GM19240 (cell line): ENCODE measurements at regions not wholly inside any gene's neighbourhood (a gene's known extent, or its start where the extent isn't known, plus 50 kb on each side); places are given as distances from the start of the nearest gene placed in this dataset.
"Not testable (repeated sequence)": the region's sequence is repeated elsewhere in the genome, so short reads cannot be mapped to it uniquely, and the experiment has no call there.

Experiments
- DNase-seq: peaks from one replicate; pipeline ENCODE4 v3.0.0; 2011; ENCODE audit warnings: low spot score; ENCODE audit not compliant: insufficient read length

- DNase-seq, result no peak
These were observed 60.0 kb downstream of the DMAC1 start for GRCh38 chr9:7739595-7739994.

GRCh38 chr9:7735311-7735710 is 64.3 kb downstream of the DMAC1 start:
- DNase-seq, result no peak

DNA sequence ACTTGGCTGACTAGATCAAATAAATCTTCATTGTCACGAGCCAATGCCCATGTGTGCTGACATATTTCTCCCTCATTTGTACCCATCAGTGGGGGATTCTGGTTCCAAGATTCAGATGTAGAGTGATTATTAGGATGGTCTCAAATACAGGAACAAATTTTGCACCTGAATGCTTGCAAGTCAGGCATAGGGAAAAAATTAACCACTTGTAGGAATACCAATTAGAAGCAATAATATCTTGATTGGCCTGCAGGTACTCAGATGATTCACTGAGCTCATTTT is 69.5 kb downstream of the DMAC1 start:
- DNase-seq, result no peak

- DNase-seq, result no peak
These were observed 70.0 kb downstream of the DMAC1 start for GRCh38 chr9:7729371-7730163.

- no peak for DNase-seq
These were observed 78.3 kb downstream of the DMAC1 start for GRCh38 chr9:7721291-7721690.

GRCh38 chr9:7713088-7713487 is 86.5 kb downstream of the DMAC1 start:
- not testable (repeated sequence) for DNase-seq

DNA sequence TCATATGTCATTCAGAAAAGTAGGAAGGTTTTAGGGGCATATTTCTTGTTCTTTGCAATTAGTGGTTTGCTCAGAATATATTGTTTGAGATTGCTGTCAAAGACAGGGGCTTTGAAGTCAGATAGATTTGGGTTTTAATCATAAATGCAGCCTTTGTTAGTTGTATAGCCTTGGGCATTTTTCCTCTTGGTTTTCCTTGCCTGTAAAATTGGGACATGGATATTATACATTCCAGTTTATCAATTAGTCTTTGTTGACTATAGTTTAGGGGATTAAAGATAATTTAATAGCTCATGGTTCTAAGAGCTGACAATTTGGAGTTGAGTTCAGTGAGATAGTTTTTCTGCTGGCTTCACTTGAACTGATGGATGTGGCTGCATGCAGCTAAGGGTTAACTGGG is 88.9 kb downstream of the DMAC1 start:
- DNase-seq, result no peak

- no peak for DNase-seq
These were observed 91.6 kb downstream of the DMAC1 start for GRCh38 chr9:7707934-7708333.

DNA sequence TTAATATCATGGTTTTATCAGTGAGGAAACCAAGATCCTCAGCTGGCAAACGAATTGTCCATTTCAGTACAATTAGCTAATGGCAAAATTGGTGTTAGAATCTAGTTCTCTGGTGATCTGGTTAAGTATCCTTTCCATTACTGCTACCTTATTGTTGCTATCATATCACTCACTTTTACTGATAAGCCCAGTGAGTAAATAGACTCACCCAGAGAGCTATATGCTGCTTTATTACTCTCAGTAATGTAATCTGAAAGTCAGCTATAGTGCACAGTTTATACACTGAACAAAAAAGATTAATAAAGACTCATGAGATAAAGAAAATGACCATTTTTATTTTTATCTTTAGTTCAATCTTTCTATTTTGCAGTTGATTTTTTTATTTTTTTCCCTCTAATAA is 95.0 kb downstream of the DMAC1 start:
- no peak for DNase-seq

DNA sequence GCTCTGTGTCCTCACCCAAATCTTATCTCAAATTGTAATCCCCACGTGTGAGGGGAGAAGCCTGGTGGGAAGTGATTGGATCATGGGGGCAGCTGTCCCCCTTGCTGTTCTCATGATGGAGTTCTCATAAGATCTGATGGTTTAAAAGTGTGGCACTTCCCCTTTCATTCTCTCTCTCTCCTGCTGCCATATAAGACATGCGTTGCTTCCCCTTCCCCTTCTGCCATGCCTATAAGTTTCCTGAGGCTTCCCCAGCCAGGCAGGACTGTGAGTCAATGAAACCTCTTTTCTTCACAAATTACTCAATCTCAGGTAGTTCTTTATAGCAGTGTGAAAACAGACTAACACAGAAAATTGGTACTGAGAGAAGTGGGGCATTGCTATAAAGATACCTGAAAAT is 107.7 kb downstream of the DMAC1 start:
- DNase-seq, result no peak

DNA sequence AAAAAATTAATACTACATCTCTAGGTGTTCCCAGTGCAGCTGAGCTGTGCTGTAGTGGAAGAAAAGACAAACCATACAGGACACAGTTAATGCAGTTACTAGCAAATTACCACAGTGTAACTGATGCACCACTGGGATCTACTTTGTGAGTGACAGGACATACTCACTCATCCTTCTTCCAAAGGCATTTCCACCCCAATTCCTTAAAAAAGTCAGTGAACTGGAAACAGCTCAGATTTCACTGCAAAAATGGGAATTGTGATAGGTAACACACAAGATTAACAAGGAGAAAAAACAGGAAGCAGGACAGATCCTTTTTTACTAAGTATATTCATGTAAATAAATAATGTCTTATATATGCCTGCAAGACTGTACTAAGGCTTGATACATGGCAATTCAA is 109.6 kb downstream of the DMAC1 start:
- no peak for DNase-seq

GRCh38 chr9:7688626-7689025 is 111.0 kb downstream of the DMAC1 start:
- DNase-seq, result no peak

DNA sequence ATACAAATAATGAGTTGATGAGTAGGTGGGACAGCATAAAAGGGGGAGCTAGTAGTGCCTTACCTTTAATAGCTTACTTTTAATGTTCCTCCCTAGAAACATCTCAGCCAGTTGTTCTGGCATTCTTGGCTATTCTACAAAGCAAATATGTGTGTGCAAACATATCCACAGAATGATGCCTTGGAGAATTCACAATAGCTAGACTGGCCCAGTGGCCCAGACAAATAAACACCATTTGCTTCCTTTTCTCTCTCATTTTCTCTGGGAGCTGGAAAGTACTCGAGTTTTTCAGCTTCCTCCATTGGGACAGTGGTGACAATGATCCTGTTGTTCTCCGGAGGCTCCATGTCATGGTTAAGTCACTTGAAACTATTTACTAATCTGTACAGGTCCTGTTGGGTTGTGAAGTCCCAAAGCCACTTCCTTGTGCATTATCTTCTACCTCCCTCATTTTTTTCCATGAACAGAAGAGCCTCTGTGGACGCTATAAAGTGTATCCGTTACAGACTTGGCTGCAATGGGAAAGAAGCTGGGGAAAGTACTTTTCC is 122.9 kb downstream of the DMAC1 start:
- DNase-seq, result no peak

DNA sequence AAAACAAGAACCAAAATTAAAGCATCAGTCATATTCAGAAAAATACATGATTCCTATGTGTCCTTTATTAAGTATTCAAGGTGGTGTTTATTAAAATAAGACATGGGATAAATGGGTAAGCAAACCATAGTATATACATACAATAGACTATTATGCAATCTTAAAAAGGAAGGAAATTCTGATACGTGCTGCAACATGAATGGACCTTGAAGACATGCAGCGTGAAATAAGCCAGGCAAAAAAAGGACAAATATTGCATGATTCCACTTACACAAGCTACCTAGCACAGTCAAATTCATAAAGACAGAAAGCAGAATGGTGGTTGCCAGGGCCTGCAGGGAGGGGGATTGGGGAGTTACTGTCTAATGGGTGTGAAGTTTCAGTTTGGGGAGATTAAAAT is 127.7 kb downstream of the DMAC1 start:
- DNase-seq, result no peak

DNA sequence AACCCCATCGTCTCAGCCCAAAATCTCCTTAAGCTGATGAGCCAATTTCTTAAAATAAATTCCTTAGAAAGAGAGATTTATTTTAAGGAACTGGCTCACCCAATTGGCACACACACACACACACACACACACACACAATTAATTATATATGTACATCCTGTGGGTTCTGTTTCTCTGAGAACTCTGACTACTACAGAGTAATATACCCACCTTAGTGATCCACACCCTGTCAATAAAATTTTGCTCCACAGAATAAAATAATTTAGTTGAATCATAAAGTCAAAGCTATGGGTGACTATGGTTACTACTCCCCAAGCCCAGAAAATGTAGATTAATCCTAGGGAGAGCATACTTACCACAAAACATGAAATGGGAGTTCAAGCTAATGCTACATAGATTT is 131.0 kb downstream of the DMAC1 start:
- no peak for DNase-seq

DNA sequence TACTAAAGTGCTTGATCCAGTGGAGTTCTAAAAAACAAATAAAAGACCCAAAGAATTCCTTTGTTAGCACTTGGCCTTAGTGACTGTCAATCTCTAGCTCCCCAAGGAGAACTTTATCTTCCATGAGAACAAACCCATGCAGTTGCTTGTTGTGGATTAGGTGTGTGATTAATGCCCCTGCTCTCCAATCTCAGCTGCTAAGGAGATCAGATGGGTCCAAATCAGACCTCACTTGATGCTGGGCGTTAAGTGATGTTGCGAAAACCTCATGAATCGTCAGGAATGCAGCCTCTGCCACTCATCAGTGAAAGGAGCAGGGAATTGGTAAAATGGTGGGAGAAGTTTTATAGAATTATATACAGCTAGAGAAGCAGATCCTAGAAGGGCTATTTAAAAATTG is 133.7 kb downstream of the DMAC1 start:
- DNase-seq, result no peak

DNA sequence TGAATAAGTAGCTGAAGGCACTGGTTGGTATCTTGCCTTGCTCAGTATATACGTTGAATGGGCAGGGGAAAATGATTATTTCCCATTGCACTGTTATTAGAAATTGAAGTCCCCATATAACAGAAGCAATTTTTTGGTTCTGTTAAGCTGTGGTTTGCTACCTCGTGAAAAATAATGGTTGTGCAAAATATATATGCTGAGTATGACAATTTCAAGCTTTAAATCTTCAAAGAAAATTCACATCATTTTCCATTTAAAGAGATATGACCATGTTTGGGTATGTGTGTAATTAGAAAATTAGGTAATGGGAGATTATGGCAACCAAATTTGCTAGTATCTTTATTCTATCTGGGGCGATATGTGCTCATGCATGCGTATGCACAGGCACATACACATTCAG is 139.8 kb downstream of the DMAC1 start:
- no peak for DNase-seq

- DNase-seq, result no peak
These were observed 142.9 kb downstream of the DMAC1 start for GRCh38 chr9:7656636-7657035.

- DNase-seq, result no peak
These were observed 146.3 kb downstream of the DMAC1 start for GRCh38 chr9:7653262-7653661.

DNA sequence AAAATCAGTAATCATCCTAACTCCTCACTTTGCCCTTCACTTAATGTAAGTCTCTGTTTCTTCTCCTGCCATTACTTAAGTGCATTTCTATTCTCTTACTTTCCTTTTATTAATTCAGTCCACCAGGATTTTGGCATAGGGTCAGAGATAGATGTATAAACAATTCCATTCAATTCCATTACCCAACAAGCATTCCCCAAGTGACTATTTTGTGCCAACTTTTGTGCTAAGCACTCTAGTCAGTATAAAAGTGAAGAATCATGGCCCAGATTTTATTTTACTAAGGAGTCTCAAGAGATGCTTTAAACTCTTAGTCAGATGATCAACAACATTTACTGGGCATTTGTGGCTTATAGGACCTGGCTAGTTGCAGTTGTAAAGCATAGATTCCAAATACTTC is 159.3 kb downstream of the DMAC1 start:
- no peak for DNase-seq

DNA sequence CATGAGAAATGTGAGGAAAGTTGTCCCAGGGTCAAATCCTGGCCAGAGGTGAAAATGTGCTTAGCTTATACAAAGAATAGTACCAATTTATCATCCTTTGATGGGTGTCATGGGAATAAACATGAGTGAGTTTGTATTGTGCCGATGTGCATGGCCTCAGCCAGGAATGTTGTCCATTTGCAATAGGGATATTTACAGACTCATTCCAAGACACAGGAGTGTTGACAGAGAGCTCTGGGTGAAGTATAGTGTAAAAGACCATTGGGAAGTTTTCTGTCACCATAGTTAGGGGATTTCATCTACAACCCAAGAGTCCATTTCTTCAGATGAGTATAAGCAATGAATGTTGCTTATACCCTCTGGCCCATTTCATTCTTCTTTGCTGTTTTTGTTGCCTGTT is 160.1 kb downstream of the DMAC1 start:
- DNase-seq, result no peak

DNA sequence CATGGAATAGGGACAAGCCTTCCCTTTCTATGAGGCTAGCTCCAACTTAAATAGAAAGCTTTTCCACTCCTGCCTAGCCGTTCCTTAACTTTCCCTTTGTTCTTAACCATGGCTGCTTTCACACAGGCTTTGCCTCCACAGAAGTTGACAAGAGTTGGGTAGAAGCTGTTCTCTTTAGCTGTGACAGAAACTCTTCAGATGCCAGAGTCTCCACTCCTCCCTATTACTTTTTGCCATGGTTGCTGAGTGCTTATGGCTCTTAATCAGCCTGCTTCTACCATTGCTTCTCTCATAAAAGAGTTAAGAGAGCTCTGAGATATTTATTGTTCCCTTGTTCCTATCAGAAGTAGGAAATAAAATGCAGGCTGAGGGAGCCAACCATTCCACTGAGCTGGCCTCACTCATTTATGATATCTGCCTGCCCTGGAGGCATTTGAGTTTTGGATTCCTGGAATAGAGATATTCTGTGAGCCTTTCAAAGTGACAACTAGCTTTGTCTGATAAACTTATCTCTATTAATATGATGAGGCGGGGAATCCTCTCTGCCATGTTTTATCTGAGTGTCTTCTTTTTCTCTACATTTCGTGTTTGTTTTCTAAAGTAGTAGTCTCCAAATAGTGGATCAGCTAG is 162.6 kb downstream of the DMAC1 start:
- no peak for DNase-seq

GRCh38 chr9:7636309-7636708 is 163.3 kb downstream of the DMAC1 start:
- DNase-seq, result no peak
